HG03571 (cell line): ENCODE measurements at regions not wholly inside any gene's neighbourhood (a gene's known extent, or its start where the extent isn't known, plus 50 kb on each side); places are given as distances from the start of the nearest gene placed in this dataset.
"Not testable (repeated sequence)": the region's sequence is repeated elsewhere in the genome, so short reads cannot be mapped to it uniquely, and the experiment has no call there.

Source experiments
- ATAC-seq: cut with Tn5 transposase; IDR thresholded peaks from one replicate; pipeline ENCODE4 v1.9.1; 2021; ENCODE audit not compliant: unreplicated experiment

DNA sequence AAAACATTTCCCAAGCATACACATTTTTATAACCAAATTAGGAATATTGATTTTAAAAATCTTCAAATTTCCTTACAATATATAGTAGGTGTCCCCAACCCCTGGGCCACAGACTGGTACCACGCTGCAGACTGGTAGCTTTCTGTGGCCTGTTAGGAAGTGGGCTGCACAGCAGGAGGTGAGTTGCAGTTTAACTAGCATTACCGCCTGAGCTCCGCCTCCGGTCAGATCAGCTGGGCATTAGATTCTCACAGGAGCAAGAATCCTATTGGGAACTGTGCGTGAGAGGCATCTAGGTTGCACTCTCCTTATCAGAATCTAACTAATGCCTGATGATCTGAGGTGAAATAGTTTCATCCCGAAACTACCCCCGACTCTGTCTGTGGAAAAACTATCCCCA lies 62.1 kb downstream of the ZWINT start:
- no peak for ATAC-seq

DNA sequence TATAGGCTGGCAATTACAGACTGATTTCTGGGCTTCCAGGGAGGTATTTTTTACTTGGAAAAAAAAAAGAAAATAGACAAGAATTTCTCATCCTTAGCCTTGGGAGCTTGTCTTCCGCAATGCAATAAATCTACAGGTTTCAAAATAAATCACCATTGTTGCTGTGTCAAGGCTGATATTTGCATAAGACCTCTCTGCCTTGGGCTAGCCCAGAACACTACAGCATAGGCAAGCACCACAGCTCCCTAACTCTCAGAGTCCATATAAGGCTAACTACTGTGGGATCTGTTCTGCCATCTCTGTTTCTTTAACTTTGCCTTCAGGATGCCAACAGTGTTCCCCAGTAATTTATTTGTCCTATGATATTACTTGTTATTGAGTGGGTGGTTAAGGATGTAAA lies 64.4 kb downstream of the ZWINT start:
- no peak for ATAC-seq

- ATAC-seq, result no peak
Observed at GRCh38 chr10:56288403-56288802, 72.7 kb downstream of the ZWINT start.

DNA sequence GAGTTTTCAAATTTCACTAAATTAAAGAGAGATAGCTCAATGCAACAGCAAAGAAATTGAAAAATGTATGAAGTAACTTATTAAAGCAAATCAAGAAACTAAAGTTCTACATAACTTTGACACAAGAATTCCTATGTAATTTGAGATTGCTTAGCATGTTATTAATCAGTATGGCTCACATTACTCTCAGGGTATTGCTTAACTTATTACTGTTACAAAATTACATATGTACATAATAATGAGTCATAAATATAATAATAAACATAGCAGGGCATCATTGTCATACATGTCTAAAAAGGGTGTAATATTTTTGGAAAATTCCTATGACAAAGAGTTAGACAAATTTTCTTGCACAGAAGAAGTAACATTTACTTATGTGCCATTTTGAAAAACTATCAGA lies 75.0 kb downstream of the ZWINT start:
- no peak for ATAC-seq

DNA sequence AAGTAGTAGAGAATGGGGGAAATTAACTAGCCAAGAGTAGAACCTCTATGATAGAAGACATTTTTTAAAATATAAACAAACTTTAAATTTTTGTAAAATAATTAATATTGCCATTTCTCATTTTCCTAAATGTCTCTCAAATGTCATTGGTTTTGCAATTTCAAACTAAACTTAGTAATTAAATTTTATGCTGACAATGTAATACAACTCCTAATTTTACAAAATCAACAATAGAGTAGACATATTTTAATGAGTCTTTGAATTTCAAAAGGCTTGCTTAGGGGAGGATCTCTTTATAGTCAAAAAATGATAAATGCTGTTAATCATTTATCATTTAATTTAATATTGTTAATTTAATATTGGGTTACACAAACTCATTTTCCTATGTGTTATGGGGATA lies 81.8 kb downstream of the ZWINT start:
- ATAC-seq, result no peak

DNA sequence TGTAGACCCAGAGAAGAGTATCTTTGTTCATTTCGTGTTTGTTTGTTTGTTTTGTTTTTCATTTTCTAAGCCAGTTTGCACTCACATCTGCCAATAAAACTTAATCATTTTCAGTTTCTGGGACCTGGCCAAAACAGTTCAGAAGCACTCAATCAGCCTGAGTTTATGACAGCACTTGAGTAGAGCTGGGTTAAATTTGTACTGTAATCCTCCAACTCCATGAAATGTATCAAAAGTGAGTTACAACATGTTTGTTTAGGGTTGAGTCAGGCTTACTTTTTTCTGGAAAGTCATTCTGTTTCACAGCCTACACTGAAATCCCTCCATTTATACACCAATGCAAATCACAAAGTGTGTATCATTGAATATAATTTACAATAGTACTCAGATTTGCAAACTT lies 91.9 kb downstream of the ZWINT start:
- ATAC-seq, result no peak

GRCh38 chr10:56266120-56266519 lies 94.9 kb downstream of the ZWINT start:
- ATAC-seq, result no peak

- ATAC-seq, result no peak
Observed at GRCh38 chr10:56258991-56259390, 102.1 kb downstream of the ZWINT start.

GRCh38 chr10:56258378-56258777 lies 102.7 kb downstream of the ZWINT start:
- no peak for ATAC-seq

- ATAC-seq, result no peak
Observed at GRCh38 chr10:56255298-56255697, 105.8 kb downstream of the ZWINT start.

DNA sequence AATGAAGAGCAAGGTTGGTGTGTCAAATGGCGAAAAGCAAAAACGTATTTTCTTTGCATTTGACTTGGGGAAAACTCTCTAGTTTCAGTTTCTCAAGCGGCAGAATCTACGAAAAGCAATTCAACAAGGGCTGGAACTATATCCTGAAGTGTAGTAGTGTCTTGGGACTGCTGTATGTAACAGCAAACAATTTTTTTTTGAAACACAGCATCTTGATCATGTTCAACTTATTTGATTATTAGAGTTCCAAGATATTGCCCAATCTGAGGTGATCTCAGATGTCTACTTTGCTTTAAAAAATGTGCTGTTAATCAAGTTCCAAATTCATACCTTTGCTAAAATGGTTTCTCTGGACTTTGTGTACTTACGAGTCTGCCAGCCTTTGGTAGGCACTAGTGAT lies 120.6 kb downstream of the ZWINT start:
- ATAC-seq, result no peak

DNA sequence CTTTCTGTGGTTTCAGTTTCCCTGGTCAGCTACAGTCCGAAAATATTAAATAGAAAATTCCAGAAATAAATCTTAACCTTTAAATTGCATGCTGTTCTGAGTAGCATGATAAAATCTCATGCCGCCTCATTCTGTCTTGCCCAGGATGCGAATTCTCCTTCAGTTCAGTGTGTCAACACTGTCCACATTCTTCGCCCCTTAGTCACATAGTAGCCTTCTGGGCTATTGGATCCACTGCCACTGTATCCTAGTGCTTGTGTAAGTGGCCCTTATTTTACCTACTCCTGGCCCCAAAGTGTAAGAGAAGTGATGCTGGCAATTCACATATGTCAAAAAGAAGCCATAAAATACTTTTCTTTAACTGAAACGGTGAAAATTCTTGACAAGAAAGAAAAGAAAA lies 129.6 kb downstream of the ZWINT start:
- no peak for ATAC-seq

DNA sequence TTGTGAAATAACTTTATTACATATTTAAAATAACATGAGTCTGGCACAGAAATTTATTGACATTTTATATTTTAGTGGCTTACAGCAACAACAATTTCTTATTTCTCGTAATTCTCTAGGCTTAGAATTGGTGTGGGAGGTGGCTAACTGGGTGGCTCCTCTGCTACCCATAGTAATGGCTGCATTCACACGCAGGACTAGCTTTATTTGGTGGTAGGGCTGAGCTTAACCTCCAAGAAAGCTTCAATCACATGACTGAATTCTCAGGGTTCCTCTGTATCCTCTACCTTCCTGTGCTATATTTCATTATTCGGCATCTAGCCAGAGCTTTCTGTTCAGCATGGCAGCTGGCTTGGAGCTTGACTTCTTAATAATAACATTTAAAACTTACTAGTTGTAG lies 138.8 kb downstream of the ZWINT start:
- no peak for ATAC-seq

GRCh38 chr10:56212951-56213350 lies 148.1 kb downstream of the ZWINT start:
- no peak for ATAC-seq

DNA sequence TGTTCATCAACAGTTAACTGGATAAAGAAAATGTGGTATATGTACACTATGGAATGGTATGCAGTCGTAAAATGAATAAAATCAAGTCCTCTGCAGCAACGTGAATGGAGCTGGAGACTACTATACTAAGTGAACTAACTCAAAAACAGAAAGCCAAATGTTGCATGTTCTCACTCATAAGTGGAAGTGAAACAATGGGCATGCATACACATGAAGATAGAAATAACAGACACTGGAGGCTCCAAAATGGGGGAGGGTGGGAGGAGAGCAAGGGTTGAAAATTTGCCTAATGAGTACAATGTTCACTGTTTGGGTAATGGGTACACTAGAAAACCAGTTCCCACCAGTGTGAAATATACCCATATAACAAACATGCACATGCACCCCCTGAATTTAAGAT lies 179.5 kb downstream of the ZWINT start:
- no peak for ATAC-seq

- no peak for ATAC-seq
Observed at GRCh38 chr10:56178210-56178609, 182.8 kb downstream of the ZWINT start.

GRCh38 chr10:56155091-56155513 lies 206.0 kb downstream of the ZWINT start:
- not testable (repeated sequence) for ATAC-seq

GRCh38 chr10:56146806-56147205 lies 214.3 kb downstream of the ZWINT start:
- ATAC-seq, result no peak

- peak; percentile 69 for ATAC-seq
Observed at GRCh38 chr10:56142092-56142728, 218.8 kb downstream of the ZWINT start.

GRCh38 chr10:56139405-56139804 lies 221.7 kb downstream of the ZWINT start:
- ATAC-seq, result no peak

- ATAC-seq, result no peak
Observed at GRCh38 chr10:56135828-56136227, 225.2 kb downstream of the ZWINT start.

DNA sequence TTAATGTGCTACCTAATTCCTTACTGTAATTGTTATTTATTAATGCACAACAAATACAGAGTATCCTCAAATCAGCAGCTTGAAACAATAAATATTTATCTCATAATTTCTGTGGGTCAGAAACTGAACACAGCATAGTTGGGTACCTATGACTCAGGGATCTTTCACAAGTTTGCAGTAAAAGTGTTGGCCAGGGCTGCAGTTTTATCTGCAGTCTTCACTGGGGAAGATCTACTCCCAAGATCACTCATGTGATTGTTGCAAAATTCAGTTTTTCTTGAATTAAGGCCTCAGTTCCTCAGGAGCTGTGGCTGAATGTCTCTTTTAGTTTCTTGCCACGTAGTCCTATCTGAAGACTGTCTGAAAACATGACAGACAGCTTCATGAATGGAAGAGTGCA lies 237.8 kb downstream of the ZWINT start:
- ATAC-seq, result no peak

DNA sequence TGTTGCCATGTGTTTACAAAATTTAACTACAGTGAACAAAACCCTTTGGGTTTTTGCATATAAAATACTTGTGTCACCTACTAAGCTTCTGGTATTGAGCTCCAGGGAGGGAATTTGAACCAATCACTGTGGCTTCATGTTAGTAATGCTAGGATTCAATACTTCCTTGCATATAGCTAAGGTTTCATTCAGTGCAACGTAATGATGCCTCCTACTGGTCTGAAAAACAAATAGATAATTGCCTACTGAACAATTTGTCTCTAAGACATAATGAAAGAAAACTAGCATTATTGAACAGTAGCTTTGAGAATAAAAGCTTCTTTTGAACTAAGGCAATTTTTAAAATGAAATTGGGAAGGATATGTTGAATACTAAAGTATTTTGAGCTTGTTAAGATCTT lies 244.4 kb downstream of the ZWINT start:
- ATAC-seq, result no peak

- ATAC-seq, result no peak
Observed at GRCh38 chr10:56109454-56109853, 251.6 kb downstream of the ZWINT start.
